ENCODE measurements at regions not wholly inside any gene's neighbourhood (a gene's known extent, or its start where the extent isn't known, plus 50 kb on each side); places are given as distances from the start of the nearest gene placed in this dataset.

DNA sequence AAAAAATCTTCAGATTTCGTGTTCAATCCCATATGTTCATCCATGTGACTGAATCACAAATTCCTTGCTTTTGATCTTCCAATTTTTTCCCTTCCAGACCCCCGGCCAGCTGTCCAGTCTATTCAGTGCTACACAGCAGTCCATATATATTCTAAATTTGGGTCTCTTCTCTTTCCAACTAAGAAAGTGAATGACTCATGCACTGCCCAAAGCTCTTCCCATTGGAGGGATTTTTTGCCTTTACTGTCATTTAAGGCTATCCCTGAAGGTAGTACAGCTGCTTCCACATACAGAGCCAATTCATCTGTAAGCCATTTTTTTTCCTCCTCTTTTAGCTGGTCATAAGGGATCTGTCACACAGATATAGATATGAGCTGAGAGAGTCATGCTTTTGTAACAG is 478.3 kb downstream of the DMRT2 start:
- TF ChIP-seq, protein P1, sequence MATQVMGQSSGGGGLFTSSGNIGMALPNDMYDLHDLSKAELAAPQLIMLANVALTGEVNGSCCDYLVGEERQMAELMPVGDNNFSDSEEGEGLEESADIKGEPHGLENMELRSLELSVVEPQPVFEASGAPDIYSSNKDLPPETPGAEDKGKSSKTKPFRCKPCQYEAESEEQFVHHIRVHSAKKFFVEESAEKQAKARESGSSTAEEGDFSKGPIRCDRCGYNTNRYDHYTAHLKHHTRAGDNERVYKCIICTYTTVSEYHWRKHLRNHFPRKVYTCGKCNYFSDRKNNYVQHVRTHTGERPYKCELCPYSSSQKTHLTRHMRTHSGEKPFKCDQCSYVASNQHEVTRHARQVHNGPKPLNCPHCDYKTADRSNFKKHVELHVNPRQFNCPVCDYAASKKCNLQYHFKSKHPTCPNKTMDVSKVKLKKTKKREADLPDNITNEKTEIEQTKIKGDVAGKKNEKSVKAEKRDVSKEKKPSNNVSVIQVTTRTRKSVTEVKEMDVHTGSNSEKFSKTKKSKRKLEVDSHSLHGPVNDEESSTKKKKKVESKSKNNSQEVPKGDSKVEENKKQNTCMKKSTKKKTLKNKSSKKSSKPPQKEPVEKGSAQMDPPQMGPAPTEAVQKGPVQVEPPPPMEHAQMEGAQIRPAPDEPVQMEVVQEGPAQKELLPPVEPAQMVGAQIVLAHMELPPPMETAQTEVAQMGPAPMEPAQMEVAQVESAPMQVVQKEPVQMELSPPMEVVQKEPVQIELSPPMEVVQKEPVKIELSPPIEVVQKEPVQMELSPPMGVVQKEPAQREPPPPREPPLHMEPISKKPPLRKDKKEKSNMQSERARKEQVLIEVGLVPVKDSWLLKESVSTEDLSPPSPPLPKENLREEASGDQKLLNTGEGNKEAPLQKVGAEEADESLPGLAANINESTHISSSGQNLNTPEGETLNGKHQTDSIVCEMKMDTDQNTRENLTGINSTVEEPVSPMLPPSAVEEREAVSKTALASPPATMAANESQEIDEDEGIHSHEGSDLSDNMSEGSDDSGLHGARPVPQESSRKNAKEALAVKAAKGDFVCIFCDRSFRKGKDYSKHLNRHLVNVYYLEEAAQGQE (IDR thresholded peaks at IDR 0.05; ENCODE audit: unreplicated experiment), result no peak
- TF ChIP-seq, protein P2, sequence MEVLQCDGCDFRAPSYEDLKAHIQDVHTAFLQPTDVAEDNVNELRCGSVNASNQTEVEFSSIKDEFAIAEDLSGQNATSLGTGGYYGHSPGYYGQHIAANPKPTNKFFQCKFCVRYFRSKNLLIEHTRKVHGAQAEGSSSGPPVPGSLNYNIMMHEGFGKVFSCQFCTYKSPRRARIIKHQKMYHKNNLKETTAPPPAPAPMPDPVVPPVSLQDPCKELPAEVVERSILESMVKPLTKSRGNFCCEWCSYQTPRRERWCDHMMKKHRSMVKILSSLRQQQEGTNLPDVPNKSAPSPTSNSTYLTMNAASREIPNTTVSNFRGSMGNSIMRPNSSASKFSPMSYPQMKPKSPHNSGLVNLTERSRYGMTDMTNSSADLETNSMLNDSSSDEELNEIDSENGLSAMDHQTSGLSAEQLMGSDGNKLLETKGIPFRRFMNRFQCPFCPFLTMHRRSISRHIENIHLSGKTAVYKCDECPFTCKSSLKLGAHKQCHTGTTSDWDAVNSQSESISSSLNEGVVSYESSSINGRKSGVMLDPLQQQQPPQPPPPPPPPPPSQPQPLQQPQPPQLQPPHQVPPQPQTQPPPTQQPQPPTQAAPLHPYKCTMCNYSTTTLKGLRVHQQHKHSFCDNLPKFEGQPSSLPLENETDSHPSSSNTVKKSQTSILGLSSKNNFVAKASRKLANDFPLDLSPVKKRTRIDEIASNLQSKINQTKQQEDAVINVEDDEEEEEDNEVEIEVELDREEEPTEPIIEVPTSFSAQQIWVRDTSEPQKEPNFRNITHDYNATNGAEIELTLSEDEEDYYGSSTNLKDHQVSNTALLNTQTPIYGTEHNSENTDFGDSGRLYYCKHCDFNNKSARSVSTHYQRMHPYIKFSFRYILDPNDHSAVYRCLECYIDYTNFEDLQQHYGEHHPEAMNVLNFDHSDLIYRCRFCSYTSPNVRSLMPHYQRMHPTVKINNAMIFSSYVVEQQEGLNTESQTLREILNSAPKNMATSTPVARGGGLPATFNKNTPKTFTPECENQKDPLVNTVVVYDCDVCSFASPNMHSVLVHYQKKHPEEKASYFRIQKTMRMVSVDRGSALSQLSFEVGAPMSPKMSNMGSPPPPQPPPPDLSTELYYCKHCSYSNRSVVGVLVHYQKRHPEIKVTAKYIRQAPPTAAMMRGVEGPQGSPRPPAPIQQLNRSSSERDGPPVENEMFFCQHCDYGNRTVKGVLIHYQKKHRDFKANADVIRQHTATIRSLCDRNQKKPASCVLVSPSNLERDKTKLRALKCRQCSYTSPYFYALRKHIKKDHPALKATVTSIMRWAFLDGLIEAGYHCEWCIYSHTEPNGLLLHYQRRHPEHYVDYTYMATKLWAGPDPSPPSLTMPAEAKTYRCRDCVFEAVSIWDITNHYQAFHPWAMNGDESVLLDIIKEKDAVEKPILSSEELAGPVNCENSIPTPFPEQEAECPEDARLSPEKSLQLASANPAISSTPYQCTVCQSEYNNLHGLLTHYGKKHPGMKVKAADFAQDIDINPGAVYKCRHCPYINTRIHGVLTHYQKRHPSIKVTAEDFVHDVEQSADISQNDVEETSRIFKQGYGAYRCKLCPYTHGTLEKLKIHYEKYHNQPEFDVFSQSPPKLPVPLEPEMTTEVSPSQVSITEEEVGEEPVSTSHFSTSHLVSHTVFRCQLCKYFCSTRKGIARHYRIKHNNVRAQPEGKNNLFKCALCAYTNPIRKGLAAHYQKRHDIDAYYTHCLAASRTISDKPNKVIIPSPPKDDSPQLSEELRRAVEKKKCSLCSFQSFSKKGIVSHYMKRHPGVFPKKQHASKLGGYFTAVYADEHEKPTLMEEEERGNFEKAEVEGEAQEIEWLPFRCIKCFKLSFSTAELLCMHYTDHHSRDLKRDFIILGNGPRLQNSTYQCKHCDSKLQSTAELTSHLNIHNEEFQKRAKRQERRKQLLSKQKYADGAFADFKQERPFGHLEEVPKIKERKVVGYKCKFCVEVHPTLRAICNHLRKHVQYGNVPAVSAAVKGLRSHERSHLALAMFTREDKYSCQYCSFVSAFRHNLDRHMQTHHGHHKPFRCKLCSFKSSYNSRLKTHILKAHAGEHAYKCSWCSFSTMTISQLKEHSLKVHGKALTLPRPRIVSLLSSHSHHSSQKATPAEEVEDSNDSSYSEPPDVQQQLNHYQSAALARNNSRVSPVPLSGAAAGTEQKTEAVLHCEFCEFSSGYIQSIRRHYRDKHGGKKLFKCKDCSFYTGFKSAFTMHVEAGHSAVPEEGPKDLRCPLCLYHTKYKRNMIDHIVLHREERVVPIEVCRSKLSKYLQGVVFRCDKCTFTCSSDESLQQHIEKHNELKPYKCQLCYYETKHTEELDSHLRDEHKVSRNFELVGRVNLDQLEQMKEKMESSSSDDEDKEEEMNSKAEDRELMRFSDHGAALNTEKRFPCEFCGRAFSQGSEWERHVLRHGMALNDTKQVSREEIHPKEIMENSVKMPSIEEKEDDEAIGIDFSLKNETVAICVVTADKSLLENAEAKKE (CRISPR knock-in tag; IDR thresholded peaks at IDR 0.05), result no peak
- TF ChIP-seq EZH2 (IDR thresholded peaks at IDR 0.05; ENCODE audit: low read depth, unreplicated experiment) (no peak), CREB1 (CRISPR knock-in tag; IDR thresholded peaks at IDR 0.05; ENCODE audit: low read depth) (no peak), EZH2phosphoT487 (IDR thresholded peaks at IDR 0.05; ENCODE audit: unreplicated experiment) (no peak), NANOG (IDR thresholded peaks at IDR 0.05; ENCODE audit: borderline replicate concordance) (no peak), JUNB (IDR thresholded peaks at IDR 0.05; ENCODE audit: unreplicated experiment) (no peak), POLR2AphosphoS5 (IDR thresholded peaks at IDR 0.05; ENCODE audit: low read depth) (no peak), ZNF331 (CRISPR knock-in tag; IDR thresholded peaks at IDR 0.05; ENCODE audit: low read depth) (no peak), STAT1 (IDR thresholded peaks at IDR 0.05; ENCODE audit: unreplicated experiment) (no peak), ZNF114 (CRISPR knock-in tag; IDR thresholded peaks at IDR 0.05) (no peak)
- TF ChIP-seq, protein P3, sequence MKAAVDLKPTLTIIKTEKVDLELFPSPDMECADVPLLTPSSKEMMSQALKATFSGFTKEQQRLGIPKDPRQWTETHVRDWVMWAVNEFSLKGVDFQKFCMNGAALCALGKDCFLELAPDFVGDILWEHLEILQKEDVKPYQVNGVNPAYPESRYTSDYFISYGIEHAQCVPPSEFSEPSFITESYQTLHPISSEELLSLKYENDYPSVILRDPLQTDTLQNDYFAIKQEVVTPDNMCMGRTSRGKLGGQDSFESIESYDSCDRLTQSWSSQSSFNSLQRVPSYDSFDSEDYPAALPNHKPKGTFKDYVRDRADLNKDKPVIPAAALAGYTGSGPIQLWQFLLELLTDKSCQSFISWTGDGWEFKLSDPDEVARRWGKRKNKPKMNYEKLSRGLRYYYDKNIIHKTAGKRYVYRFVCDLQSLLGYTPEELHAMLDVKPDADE (IDR thresholded peaks at IDR 0.05), result no peak
- TF ChIP-seq, protein P4, sequence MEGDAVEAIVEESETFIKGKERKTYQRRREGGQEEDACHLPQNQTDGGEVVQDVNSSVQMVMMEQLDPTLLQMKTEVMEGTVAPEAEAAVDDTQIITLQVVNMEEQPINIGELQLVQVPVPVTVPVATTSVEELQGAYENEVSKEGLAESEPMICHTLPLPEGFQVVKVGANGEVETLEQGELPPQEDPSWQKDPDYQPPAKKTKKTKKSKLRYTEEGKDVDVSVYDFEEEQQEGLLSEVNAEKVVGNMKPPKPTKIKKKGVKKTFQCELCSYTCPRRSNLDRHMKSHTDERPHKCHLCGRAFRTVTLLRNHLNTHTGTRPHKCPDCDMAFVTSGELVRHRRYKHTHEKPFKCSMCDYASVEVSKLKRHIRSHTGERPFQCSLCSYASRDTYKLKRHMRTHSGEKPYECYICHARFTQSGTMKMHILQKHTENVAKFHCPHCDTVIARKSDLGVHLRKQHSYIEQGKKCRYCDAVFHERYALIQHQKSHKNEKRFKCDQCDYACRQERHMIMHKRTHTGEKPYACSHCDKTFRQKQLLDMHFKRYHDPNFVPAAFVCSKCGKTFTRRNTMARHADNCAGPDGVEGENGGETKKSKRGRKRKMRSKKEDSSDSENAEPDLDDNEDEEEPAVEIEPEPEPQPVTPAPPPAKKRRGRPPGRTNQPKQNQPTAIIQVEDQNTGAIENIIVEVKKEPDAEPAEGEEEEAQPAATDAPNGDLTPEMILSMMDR (conservative IDR thresholded peaks at IDR 0.05; ENCODE audit: low read depth in 2 of 2), result no peak
- H2AFZ ChIP-seq, result no peak overlapping the region
- Mint-ChIP-seq H3K4me1 (no peaks in the 10 kb centered on the region), H3K4me3 (no peak overlapping the region), H3K27ac (no peak overlapping the region), H3K36me3 (ENCODE audit: low read depth) (no peaks in the 10 kb centered on the region), H3K27me3 (ENCODE audit: insufficient read depth, low read depth, poor library complexity) (no peaks in the 10 kb centered on the region), H3K9me3 (no peaks in the 10 kb centered on the region; the same call in 2 of the 3 replicates)
- H3K4me3 ChIP-seq, result no peak overlapping the region
- no peaks in the 10 kb centered on the region for H3K36me3 ChIP-seq (ENCODE audit: insufficient read depth)
- H3F3A ChIP-seq (replicated peaks; ENCODE audit: low read depth), result no peaks in the 10 kb centered on the region
- no peaks in the 10 kb centered on the region for H3K4me1 ChIP-seq (ENCODE audit: insufficient read depth)
- H3K27me3 ChIP-seq (ENCODE audit: insufficient read depth), result no peaks in the 10 kb centered on the region
- no peak overlapping the region for H3K4me2 ChIP-seq
- no peaks in the 10 kb centered on the region for H4K20me1 ChIP-seq (replicated peaks; ENCODE audit: insufficient read depth)
- no peak overlapping the region for H3K27ac ChIP-seq (ENCODE audit: low read depth)
- peaks cover 9% of the 10 kb centered on the region for H3K9me2 ChIP-seq (ENCODE audit: insufficient read depth)
- no peaks in the 10 kb centered on the region for H3K79me2 ChIP-seq (replicated peaks; ENCODE audit: insufficient read depth)
- DNase-seq (ENCODE audit: low spot score) (no peak), ATAC-seq (no peak)

All from GM23338 (cell line).